A549 (cell line): ENCODE measurements at regions not wholly inside any gene's neighbourhood (a gene's known extent, or its start where the extent isn't known, plus 50 kb on each side); places are given as distances from the start of the nearest gene placed in this dataset.

Experiments used
- BHLHE40 ChIP-seq: IDR thresholded peaks from 2 replicates; pipeline ENCODE4 v1.6.1; 2012; ENCODE audit warnings: low read depth, low read length, inconsistent platforms
- CTCF ChIP-seq: fragments of >200 bp; sonication (Bioruptor Twin); formaldehyde crosslinking; IDR thresholded peaks from 3 replicates; pipeline ENCODE4 v1.5.1; 2016
- MAZ ChIP-seq: fragments of 150-350 bp; IDR thresholded peaks from 2 replicates; pipeline ENCODE4 v1.6.1; 2014; ENCODE audit warnings: antibody characterized with exemption, low read depth, low read length, borderline replicate concordance
- REST ChIP-seq: fragments of 200-600 bp; sonication (generic); IDR thresholded peaks from 2 replicates; pipeline ENCODE4 v1.6.1; 2016; ENCODE audit warnings: antibody characterized with exemption, mild to moderate bottlenecking, moderate library complexity
- RFX5 ChIP-seq: fragments of 450-650 bp; IDR thresholded peaks from 2 replicates; pipeline ENCODE4 v1.7.1; 2014; ENCODE audit warnings: antibody characterized with exemption, mild to moderate bottlenecking, moderate library complexity
- SMC3 ChIP-seq: fragments of >200 bp; sonication (Bioruptor Twin); formaldehyde crosslinking; IDR thresholded peaks from 3 replicates; pipeline ENCODE4 v1.6.1; 2018; ENCODE audit warnings: inconsistent platforms
- USF2 ChIP-seq: fragments of 450-650 bp; IDR thresholded peaks from 2 replicates; pipeline ENCODE4 v1.6.1; 2014; ENCODE audit warnings: antibody characterized with exemption
- TF ChIP-seq, protein P1 (sequence below): IDR thresholded peaks from 2 replicates; pipeline ENCODE4 v1.6.1; 2012

GRCh38 chr1:106396020-106396419, 660.5 kb upstream of the PRMT6 start:
- TF ChIP-seq SMC3, result no peak
- TF ChIP-seq, protein P1, sequence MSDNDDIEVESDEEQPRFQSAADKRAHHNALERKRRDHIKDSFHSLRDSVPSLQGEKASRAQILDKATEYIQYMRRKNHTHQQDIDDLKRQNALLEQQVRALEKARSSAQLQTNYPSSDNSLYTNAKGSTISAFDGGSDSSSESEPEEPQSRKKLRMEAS, result no peak
- no peak for TF ChIP-seq USF2
- TF ChIP-seq CTCF, result no peak
- TF ChIP-seq BHLHE40, result no peak
- no peak for TF ChIP-seq RFX5
- no peak for TF ChIP-seq MAZ
- no peak for TF ChIP-seq REST
